ENCODE measurements at regions not wholly inside any gene's neighbourhood (a gene's known extent, or its start where the extent isn't known, plus 50 kb on each side); places are given as distances from the start of the nearest gene placed in this dataset.
"Not testable (repeated sequence)": the region's sequence is repeated elsewhere in the genome, so short reads cannot be mapped to it uniquely, and the experiment has no call there.

DNA sequence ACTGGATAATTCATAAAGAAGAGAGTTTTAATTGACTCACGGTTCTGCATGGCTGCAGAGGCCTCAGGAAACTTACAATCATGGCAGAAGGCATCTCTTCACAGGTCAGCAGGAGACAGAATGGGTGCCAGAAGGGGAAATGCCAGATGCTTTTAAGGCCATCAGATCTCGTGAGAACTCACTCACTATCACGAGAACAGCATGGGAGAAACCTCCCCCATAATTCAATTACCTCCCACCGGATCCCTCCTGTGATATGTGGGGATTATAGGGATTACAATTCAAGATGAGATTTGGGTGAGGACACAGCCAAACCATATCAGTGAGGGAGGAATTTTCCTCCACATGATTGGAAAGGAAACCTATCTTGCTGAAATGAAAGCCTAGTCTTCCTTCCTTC, 108.1 kb upstream of the TMEM132E start:
- not testable (repeated sequence) for DNase-seq

DNA sequence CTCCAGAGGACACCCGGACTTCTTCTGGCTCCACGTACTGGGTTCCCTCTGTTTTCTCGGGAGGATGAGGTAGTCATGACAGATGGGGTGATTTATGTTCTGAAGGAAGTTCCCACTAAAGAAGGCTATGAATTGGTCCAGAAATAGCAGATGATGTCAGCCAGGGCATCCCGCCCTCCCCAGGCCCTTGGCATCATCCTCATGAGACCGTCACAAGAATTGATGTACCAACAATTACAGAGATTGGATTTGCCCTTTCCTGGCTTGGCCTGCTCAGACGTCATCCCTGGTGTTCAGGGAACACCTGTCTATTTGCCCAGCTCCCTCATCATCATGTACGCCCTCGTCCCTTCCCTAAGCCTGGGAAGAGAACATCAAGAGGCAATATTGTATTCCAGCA, 102.8 kb upstream of the CCL1 start:
- no peak for DNase-seq

DNA sequence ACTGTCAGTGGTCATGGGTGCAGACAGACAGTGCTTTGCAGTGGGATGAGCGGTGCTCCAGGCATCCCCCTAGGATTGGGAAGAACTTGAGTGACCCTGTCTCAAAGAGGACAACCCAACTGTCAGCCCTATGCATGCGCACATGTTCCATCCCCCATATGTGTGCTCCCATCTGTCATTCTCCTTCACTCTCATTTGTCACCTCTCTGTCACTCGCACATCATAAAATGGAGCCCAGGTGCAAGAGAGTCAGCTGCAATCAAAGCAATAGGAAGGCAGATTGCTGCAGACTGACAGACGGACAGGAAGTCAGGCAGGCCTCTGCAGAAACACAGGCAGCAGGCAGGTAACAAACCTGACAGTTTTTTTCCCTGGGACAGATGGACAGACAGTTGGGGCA, 101.8 kb upstream of the CCL1 start:
- no peak for DNase-seq

DNA sequence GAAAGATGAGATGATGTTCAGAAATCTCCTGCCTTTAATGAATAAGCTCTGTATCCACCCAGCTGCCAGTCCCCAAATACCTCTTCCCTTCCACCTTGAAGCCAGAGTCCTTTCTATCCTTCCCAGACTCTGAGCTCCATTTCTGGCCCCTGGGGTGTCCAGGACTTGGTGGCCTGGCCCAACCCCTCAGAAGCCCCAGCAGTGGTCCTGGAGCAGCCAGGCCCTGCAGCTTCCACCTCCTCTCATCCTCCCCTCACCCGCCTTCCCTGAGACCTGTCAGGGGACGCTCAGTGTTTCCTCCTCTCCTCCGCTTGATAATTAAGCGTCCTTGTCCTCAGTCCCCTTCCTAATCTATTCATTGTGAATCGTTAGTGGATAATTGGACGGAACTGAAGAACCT, 95.2 kb upstream of the CCL1 start:
- no peak for DNase-seq

DNA sequence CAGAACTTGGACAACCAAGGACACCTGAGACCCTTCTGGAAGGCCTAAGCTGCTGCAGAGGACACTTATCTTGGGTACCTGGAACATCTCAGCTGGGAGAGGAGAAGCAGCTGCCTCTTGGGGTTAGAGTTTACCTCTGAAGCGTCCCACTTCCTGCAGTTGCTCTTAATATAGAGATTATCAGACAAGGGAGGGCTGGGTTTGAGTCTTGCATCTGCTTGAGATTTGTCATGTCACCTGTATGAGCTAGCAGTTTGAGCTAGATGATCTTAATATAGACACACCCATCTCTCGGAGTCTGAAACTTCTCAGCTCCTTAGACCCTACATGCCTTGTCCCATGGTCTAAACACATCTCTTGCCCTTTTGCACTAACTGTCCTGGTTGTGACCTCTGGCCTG, 93.1 kb upstream of the CCL1 start:
- DNase-seq = no peak

DNA sequence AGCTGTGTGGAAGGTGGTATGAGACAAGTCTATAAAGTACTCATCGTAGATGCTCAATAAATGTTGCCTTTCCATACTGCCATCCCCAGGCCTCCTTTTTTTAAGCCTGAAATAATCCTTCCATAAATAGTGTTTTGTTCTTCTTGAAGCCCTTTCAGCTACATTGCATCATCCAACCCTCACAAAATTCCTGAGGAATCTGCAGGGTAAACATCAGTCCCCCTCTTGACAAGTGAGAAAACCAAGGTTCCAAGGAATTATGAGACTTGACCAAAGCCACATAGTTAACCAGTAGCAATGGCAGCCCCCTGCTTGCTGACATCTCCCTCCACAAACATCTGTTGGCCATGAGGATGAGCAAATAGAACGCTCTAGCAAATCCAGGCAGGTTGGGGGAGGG, 89.7 kb upstream of the CCL1 start:
- no peak for DNase-seq

DNA sequence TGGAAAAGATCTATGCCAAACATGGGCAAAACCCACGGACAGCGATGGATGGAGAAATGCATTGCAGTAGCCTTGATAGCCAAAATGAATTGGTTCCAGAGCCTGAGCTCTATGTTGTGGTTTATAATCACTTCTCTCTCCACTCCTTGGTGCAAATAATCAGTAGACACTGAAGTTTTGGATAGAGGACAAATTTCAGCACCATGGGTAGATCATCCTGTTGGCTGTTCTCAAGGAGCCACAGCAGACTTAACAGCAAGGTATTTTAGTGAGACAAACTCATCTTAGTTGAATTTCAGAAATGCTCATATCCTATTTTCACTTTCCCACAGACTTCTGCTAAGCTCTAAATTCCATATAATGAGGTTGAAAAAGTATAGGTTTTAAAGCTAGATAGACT, 88.3 kb upstream of the CCL1 start:
- DNase-seq = no peak

DNA sequence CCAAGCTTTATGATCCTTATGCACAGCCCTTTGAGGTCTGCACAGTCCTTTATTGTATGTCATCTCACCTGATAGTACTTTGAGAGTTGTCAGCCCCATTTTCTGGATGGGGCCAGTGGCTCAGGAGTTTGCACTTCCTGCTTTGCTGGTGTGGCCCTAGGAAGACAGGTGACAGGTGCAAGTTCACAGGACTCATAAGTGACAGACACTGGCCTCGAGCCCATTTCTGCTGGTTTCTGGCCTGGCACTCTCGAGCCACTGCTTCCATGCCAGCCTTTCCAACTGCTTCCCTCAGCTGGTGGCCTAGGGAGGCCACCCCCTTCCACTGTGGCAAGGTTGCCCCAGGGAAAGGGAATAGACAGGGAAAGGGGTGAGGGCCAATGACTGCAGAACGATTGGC, 84.4 kb upstream of the CCL1 start:
- DNase-seq = no peak

DNA sequence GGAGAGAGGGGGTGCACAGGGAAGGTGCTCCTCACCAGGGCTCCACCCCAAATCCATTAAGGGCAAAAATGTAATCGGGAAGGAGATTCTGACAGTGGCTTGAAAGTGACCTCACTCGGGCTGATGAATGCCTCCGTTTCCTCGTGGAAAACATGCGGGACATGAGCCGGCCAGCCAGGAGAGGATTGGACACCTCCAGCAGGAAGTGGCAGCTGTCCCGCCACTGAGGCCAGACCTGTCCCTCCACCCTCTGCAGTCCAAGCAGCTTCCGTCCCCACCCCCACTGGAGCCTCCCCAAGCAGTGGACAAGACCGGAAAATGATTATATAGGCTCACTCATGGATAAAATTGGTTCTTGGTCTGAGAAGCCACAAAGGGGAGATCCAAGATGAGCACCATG, 82.1 kb upstream of the CCL1 start:
- no peak for DNase-seq

DNA sequence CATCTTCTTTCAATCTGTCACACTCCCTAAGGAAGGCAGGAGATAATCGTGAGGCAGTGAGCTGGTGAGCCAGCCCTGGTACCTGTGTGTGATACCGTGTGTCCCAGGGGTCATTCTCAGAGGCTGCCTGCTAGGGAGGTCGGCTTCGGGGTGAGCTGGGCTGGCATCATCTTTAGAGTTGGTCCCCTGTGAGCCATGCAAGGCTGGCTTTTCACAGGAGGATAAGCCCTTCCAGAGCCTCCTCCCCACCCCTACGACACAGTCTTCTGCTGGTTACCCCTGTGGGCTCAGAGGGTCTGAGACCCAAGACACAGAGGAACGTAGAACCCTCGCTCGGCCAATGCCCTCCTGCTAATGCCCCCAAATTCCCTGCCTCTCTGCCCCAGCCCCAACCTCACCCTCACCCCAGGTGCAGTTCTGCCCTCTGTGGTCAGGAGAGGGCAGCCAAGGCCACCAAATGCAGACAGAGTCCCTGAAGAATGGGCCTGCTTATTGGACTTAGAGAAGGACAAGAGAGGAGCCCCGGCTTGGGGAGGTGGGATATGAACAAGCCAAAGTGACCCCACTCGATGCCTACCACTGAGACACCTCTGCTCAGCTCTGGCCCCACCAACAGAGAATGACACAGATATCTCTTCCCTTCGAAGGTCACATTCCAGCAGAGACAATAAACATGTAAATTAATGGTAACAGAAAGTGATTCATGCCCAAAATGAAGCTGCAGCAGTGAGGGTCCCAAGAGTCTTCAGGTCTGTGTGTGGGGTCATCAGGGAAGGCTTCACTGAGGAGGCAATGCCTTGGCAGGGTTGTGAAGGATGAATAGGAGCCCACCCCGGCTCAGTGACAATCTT, 80.8 kb upstream of the CCL1 start:
- peak in 1 of 2 experiments; percentile 1 for DNase-seq

DNA sequence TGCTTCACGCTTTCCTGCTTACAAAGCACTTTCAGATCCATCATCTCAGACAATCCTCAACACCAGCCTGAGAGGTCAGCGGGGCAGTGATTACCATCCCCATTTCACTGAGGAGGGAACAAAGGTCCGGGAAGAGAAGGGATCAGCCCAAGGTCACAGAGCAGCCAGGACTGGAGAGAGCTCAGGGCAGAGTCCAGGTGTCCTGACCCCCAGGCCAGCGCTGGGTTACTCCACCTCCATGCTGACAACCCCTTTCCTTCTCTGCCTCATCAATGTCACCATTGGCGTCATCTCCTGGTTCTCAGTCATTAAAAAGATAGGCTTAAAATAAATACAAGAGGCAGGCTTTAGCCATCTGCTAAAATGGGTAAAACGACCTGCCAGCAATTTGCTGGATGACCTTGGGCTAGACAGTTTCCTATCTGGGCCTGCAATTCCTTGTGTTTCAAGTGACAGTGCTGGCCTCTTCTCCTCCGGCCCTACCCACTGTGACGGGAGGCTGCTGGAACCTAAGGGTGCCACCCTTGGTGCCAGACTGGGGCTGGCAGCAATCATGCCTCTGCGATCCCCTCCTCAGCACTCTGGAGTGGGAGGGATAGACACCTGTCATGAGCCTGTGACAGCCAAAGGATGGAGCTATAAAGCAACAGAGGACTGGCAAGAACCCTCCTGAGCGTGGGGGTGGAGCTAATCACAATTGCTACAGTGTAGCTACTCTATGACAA, 79.5 kb upstream of the CCL1 start:
- DNase-seq = no peak

DNA sequence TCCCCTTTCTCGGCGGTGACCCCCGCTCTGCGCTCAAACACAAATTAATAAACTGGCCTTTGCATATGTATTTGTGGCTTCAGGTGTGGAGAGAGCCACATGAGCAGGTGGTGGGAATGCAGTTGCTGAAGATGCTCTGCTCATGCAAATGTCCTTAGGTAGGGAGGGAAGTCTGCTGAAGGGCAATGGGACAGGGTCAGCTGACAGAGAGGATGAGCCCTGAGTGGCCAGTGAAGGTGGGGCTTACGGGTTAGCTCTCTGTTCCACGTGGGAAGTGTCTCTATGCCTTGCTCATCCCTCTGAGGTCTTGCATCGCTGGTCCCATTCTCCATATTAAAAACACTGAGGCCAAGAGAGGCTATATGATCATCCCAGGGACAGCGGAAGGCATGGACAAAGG, 74.2 kb upstream of the CCL1 start:
- no peak for DNase-seq

DNA sequence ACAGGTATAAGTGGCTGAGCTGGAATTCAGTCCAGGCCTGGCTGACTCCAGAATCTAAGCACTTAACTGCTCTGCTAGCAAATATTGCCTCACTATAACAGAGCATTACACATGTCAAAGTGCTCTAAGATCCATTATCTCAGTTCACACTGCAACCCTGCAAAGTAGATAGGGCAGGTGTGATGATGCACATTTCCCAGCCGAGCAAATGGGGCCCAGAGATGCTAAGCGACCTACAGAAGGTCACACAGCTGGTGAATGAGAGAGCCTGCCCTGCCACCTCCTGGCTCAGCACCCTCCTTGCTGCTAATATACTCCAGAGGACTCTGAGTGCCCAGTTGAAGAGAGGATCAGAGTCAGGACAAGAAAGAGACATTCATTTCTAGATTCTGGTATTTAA, 73.6 kb upstream of the CCL1 start:
- no peak for DNase-seq

DNA sequence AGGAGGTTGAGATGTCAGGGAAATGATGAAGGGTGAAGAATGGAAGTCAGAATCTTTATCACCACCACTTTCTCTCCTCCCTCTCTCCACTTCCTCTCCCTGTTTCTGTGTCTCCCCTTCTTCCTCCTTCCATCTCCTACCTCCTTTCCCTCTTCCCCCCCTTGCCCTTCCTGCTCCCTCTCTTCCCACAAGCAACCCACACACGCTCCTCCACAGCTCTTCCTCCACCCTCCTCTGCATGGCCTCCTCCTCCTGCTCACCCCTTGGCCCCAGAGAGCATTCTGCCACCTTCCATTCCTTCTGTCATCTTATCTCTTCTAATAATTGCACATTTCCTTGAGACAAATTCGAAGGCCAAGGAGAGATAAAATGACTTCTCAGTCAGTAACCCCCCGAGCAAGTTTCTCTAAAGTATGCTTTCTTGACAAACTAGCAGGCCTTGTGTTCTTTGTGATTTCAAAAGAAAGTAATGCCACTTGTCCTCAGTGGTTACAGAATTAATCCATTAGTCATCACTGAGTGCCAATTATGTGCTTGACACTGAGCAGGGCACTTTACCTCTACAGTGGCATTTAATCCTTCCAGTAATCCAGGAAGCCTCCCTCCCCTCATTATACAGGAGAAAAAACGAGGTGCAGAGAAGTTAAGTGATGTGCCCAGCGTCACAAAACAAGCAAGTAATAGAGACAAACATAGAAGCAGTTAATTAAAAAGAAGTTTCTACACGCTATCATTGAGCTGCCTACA, 72.3 kb upstream of the CCL1 start:
- no peak for DNase-seq

DNA sequence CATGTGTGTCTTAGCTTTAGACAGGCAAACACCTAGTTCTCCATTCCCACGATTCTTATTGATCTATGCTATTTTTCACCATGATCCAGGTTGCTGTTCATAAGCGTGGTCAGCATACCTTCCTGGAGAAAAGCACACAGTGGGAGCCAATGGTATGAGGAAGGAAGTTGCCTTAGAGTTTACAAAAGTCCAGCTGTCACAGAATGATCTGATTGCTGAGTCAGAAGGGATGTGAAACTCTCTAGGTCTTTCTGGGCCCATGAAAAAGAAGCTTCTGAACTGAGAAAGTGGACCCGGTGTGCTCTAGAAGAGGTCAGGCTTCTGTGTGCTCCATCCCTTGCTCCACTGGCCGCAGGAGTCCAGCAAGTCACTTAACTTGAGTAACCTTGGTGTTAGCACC, 71.0 kb upstream of the CCL1 start:
- peak in 1 of 2 experiments; percentile 21 for DNase-seq

DNA sequence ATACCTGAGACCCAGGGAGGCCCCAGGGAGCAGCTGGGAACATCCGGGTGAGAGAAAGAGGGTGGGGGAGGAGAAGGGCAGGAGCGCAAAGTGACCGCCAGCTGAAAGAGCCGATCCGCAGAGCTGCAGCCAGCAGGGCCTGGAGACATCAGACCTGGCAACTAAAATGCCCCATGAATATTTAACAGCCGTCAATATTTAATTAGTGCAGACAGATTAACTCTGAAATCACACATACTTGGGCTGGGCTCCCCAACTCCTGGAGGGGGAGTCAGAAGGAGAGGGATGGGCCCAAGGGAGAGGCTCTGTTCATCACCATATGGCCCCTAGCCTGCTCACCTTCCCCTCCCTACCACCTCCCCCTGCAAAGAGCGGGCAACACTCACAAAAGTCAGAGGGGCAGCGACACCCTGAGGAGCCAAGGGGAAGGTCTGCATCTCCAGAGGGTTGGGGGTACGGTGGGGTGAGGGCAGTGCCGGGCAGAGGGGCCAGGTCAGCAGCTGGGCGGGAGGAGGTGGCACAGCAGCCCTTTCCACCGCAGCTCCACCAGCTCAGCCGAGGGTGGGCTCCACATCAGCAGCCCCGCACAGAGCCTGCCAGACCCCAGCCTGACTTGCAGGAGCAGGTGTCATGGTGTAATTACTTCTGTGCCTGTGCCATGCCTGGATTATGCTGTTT, 61.9 kb upstream of the CCL1 start:
- no peak for DNase-seq

DNA sequence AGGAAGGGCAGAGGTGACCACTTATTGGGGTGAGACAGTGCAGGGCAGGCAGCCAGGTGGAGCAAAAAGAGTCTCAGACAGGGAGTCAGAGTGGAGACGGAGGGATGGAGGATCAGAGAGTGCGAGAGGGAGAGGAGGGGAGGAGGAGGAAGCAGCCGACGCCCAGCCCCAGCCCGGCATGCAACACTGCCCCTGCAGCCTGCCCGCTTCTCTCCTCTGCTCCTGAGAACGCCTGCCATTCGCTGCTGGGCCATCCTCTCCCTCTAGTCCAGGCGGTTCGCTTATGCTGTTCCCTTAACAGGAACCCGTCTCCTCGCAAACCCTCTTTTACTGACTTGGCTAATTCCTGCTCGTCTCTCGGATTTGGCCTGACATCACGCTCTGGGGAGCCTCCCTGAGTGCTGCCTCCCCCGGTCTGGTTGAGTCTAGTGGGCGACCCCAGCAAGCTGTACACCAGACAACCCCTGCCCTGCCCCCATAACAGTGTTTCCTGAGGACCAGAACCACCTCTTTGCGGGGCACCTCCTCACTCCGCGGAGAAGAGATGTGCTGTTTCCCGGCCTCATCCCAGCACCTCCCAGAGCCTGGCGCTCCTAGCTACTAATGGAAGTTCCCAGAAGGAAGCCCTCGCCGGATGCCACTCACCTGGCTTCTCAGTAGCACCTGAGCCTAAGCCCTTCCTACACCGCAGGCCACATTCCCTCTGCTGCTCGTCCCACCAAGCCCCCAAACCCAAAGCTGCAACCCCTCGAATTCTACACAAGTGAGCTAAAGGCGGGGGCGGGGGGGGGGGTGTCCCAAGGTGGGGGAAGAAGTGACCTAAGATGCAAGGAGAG, 61.2 kb upstream of the CCL1 start:
- DNase-seq = no peak

DNA sequence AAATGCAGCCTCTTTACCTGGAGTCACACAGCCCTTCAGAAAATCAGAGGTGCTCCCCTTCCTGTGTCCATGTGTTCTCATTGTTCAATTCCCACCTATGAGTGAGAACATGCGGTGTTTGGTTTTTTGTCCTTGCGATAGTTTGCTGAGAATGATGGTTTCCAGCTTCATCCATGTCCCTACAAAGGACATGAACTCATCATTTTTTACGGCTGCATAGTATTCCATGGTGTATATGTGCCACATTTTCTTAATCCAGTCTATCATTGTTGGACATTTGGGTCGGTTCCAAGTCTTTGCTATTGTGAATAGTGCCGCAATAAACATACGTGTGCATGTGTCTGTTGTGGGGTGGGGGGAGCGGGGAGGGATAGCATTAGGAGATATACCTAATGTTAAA, 60.3 kb upstream of the CCL1 start:
- not testable (repeated sequence) for DNase-seq

DNA sequence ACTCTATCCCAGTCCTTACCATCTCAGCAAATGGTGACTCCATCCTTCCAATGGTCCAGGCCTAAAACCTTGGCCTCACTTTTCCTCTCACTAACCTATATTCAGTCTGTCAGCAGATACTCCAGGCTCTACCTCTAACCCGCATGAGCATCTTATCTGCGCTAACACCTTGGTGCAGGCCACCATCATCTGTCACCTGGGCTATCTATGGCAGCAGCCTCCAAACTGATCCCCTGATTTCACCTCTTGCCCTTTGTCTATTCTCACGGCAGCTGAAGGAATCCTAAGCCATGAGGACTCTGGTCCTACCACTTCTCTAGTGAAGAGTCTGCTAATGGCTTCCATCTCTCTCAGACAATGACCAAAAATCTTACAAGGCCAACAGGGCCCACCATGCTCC, 57.9 kb upstream of the CCL1 start:
- no peak for DNase-seq

DNA sequence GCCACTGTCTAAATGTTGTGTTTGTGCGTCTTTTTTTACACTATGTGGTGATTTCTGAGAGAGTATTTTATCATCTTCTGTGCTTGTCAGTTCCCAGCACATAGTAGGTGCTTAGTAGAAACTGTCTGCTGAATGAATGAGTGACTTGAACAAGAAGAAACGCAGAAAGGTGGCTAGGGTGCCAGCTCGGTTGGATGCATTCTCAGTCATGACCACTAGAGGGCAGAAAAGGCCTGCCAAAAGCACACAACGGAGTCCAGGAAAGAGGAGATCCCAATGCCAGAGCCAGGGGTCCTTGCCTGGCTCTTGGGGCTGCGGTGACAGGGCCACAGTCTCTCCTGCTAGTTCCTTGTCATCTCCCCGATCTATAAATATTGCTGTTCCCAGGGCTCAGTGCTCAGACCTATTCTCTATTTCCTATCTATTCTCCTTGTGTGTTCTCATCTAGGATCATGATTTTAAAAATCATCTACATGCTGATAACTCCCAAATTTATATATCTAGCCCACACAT, 57.3 kb upstream of the CCL1 start:
- peak; percentile 51 to 75 for DNase-seq

DNA sequence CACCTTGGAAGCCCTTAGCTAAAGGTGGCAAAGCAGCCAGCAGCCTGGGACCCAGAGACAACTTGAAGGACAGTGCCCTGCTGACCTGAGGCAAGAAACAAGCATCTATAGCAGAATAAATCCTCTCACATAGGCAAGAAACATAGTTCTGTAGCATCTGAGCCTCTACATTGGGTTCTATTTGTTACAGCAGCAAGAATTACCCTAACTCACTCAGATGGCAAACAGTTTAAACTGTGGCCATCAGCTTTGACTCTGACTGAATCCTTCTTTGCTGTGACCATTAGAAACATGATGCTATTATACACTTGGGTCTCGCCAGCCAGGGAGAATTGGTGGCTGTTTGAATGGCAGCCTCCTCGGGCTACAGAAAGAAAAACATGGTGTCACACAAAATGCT, 53.1 kb upstream of the CCL1 start:
- DNase-seq = no peak

DNA sequence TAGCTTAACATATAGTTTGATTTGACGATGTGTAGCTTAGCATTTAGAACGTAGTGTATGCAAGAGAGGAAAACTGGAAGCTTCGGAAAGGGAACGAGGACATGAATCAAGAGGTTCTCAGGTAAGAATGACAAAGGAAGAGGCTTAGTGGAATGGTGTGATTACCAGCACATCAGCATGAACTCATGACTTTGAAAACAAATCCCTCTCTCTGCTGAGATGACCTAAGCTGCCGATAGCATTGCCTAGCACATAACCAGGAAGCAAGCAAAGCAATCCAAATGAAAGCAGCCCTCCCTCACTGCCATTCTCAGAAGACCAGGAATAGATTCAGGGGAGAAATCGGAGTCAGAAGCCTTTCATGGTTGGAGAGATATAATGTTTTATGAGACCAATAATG, 51.3 kb upstream of the CCL1 start:
- DNase-seq = no peak

Data from AML-193 (cell line).